NCI-H82 (cell line): ENCODE measurements at regions not wholly inside any gene's neighbourhood (a gene's known extent, or its start where the extent isn't known, plus 50 kb on each side); places are given as distances from the start of the nearest gene placed in this dataset.

Experiments
- DNase-seq: peaks from one replicate; lab custom pipeline; 2025; lab: John Stamatoyannopoulos, UW

- no peak for DNase-seq
Measured at GRCh38 chr2:219954331-219954730, 326.9 kb downstream of the SLC4A3 start.

DNA sequence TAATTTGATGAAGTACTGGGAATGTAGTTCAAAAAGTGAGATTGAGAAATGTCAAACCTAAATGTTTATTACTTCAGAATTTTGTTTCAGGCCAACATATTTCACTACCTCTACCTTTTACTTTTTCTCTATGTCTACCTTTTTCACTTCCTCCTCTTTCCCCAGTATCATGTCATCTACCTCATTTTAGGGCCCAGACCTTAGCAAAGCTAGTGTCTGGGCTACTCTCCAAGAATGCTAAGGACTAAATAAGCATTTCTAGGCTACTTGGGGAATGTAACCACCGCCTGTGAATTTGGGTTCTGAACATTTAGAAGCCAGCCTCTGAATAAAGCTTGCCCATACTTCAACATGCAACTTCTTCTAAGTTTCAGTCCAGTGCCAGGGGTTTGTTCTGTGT is 330.4 kb downstream of the SLC4A3 start:
- no peak for DNase-seq

DNA sequence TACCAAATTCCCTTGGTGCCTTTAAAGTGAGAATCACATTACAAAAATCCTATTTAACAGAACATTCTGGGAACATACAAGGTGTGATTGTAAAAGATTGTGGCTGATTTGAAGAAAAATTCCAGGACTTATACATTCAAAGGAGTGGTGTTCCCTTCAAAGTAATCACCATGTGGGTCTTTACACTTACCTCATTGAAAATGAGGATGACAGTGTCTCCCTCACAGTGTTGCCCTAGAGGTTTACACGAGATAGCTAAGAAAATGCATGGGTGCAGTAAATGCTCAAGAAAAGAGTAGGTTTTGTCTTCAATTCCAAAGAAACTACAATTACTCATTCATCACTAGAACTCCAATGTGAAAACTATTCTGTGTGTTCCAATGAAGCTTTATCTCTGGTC is 331.5 kb downstream of the SLC4A3 start:
- no peak for DNase-seq

DNA sequence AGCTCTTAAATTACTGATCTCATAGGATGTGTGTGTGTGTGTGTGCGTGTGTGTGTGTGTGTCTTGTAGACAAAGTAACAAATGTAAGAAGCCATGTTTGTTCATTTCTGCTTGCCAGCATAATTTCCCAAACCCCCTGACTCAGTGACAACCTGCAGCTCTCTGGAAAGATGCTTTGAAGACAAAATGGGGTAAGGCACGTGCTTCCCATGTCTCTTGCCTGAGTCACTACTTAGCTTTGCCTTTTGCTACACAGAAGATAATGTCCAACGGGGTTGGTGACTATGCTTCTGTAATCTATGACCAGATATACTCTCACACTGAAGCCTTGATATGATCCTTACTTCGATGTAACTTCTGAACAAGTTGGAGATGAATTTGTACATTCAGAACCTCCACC is 332.0 kb downstream of the SLC4A3 start:
- DNase-seq, result no peak

DNA sequence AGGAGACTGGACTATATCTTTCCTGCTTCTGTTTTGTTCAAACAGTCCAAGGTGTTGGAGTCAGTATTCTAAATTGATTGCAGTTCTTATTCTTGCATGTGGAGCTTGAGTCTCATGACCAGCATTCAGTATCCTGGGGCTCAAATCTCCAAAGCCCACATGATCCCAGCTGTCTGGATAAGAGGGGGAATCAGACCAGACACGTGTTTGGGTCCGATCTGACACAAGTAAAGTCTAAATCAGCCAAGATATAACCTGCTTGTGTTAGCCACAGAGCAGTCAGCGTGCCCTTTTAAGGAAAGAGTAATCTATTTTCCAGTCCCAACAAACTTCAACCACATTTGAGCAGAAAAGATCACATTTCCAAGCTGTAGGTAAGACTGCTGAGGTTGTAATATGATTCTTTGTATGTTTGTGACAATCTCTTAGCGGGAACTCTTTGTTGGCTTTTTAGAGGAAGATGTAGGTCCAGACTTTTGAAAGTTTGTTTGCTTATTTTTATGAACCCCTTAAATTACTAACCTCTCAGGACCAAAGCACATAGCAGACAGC is 334.6 kb downstream of the SLC4A3 start:
- DNase-seq, result no peak

GRCh38 chr2:219962801-219963200 is 335.4 kb downstream of the SLC4A3 start:
- no peak for DNase-seq

DNA sequence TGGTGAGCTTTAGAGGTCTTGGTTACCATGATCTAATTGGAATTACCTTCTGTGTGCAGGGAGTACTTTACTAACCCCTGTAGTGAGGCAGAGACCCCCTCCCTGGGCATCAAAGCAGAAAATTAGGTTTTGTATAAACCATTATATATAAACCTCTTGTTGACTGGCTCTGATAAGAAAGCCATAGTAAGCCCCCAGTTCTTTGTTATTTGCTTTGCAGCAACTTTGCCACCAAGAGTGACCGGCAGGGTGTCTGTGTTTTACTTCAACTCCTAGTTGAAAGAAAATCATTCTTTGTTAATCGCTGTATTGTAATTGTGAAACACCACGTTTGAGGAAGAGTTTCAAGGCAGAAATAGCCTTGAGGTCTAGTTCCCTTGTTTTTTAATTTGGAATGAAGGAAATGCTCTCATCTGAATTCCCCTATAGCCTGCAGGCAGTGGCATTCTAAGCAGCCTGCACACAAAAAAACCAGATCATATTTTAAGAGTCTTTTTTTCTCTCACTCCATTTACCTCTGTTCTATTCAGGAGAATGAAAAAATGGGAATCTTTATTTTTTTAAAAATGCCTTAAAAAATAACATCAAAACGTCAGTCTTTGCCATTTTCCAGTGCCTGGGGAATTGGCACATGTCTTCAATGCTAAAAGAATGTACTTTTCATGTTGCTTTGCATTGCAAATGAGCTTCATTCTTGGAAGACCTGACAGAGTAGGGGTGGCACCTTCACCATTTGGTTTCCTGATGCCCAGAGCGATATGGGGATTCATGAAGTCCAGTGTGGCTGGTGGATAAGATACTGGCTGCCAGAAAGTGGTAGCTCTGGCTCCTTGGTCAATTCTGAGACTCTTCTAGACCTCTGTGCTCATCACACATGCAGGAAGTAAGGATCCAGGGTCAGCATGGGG is 338.1 kb downstream of the SLC4A3 start:
- DNase-seq, result no peak

GRCh38 chr2:219967247-219968245 is 340.1 kb downstream of the SLC4A3 start:
- no peak for DNase-seq

- no peak for DNase-seq
Measured at GRCh38 chr2:219968685-219969345, 341.4 kb downstream of the SLC4A3 start.

DNA sequence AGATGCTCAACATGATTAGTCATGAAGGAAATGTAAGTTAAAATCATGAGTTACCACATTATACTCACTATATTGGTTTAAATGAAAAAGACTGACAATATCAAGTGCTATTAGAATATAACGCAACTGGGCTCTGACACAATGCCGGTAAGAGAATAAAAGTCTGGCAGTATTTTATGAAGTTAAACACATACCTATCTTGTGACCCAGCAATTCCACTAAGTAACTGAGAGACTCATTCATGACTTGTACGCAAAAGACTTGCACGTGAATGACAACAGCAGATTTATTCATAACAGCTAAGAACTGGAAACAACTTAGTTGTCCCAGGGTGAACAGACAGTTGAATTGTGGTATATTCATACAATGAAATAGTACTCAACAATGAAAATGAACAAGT is 342.1 kb downstream of the SLC4A3 start:
- DNase-seq, result no peak

DNA sequence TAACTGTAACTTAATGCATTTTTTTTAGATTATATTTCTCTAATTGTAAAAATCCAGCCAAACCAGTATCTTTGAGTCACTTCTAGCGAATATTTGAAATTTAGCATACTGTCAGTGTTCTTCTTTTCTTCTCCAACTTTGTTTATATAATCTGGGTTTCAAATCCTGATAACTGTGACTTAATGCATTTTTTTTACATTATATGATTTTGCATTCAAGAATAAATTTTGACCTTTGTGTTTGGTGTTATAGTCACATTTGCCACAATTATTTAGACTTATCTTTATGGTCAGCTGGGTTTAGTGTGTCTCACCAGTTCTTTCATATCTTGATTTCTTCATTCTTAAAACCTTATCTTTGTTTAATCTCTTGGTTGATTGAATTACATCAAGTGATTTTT is 345.7 kb downstream of the SLC4A3 start:
- DNase-seq, result no peak

GRCh38 chr2:219976871-219977270 is 349.4 kb downstream of the SLC4A3 start:
- no peak for DNase-seq

DNA sequence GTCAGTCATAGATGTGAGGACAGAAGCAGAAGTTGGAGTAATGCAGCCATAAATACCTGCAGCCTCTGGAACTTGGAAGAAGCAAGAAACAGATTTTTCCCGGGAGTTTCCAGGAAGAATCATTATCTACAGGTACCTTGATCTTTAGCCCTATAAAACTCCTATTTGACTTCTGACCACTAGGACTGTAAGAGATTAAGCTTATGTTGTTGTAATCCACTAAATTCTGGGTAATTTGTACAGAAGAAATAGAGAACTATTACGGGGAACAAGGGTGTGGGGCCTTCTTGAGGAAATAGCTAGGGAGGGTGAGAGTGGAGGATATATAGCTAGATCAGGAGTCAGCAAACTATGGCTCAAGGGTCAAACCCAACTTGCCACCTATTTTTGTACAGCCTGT is 353.2 kb downstream of the SLC4A3 start:
- DNase-seq, result no peak

DNA sequence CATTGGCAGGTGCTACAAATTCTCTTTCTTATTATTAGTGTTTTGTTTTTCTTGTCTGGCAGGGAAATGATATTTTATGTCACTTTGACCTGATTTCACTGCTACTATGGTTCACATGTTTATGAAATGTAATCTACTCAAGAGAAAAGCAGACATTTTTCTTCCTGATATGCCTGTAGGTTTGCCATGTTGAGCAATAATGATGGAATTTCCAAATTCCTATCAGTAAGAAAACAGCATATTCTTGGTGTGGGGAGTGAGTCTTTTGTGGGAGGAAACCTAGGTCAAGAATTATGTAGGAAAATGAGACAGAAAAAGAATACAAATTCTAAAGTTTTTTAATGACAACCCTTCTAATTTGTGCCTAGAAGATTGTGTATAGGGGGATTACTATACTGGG is 356.4 kb downstream of the SLC4A3 start:
- no peak for DNase-seq

DNA sequence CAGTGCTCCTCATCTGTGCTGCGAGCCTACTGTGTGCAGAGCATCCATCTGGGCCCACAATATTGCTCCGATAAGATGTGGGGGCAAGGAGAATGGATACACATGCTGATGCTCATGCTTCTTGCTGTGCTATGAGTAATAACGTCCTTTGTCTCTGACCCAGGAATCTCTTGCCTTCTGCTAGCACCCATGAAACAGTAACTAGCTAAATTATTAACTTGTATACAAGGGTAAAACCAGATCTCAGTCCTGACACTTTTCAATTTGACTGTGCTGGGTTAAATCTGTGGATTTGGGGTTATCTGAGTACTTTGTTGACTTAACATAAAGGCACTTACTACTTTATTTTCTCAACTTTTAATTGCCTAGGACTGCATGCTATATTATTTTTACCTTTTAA is 357.6 kb downstream of the SLC4A3 start:
- no peak for DNase-seq

GRCh38 chr2:219987830-219988229 is 360.4 kb downstream of the SLC4A3 start:
- peak; percentile 58 for DNase-seq

- no peak for DNase-seq
Measured at GRCh38 chr2:219989744-219990143, 362.3 kb downstream of the SLC4A3 start.

DNA sequence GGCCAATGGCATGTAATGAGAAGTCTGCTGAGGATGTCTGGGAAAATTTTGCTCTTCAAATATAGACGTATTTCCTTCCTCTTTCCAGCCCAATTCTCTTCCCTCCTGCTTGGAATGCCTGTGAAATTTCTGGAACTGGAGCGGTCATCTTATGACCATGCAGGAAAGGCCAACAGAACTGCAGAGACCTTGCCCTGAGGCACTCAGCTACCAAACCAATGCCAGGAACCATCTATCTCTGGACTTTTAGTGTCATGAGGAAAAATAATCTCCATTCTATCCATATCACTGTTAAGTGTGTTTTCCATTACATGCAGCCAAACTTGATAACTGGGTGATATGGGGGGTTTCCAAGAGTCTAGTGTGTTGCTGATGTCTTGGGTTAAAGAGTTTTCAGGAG is 363.7 kb downstream of the SLC4A3 start:
- no peak for DNase-seq

DNA sequence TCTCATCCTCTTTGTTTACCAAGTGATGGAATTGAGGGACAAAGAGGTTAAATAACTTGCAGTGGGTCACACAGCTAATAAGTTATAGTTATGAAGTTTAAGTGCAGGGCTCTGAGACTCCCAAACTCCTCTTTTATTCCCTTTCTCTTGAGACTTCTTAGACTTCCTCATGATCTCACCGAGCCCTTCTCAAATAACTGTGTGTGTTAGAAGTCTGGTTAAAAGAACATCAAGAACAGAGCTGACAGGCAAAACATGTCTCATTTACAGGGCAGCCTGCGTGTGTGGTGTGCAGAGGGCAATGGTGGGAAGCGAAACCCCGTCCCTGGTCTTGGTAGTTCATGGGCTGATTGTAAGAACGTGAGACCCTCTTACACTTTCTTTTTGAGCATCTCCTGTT is 368.0 kb downstream of the SLC4A3 start:
- DNase-seq, result no peak

- no peak for DNase-seq
Measured at GRCh38 chr2:219995991-219996765, 368.7 kb downstream of the SLC4A3 start.

DNA sequence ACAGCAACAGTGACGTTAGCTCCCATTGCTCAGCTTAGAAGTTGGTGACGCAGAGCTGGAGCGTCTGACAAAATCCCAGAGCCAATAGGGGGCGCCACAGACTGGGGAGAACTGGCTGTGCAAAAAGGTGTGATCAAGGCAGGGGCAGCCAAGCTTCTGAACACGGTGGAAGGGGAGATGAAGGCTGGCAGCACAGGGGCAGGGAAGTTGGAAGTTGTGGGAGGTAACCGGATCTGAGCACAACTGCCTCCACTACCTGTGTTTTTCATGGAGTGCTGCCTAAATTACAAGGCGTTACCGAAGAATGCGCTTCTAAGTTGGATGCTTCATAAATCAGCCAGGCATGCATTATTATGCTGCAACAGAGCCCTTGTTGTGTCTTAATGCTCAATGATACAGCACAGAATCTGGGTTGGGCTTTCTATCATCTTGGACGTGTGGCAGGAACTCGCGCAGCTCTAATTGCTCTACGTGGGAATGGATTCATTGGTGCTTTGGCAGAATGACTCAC is 370.0 kb downstream of the SLC4A3 start:
- DNase-seq, result peak; percentile 44
